ENCODE measurements at regions not wholly inside any gene's neighbourhood (a gene's known extent, or its start where the extent isn't known, plus 50 kb on each side); places are given as distances from the start of the nearest gene placed in this dataset.

DNA sequence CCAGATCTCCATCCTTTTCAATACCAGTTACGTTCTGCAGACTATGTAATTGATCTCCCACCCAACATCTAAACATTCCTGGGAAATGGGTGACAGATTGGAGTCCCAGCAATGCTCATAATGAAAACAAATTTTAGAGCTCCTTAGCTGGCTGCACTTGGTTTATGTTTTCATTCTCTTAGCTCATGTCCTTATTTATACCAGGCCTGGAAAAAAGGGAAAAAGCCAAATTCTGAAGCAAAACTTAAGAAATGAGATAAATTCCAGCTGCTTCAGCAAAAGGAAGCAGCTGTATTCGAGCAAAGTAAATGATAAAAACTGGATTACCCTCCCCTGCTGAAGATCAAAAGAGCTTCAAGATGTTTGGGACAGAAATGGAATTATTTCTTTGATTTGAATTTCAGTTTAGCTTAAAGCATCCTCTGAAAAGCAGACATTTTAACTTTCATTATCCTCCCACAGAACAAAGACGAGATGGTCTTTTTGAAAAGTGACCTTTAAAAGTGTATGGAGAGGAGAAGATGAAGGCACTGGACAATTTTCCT lies 196.5 kb upstream of the THUMPD2 start:
- DNase-seq (ENCODE audit: low spot score) (no peak), ATAC-seq (no peak)
- Mint-ChIP-seq H3K27ac (no peak overlapping the region), H3K9me3 (peaks cover 27% of the 10 kb centered on the region), H3K36me3 (no peaks in the 10 kb centered on the region), H3K27me3 (ENCODE audit: low read depth) (no peaks in the 10 kb centered on the region), H3K4me1 (no peaks in the 10 kb centered on the region), H3K4me3 (no peak overlapping the region)
- TF ChIP-seq, protein P1, sequence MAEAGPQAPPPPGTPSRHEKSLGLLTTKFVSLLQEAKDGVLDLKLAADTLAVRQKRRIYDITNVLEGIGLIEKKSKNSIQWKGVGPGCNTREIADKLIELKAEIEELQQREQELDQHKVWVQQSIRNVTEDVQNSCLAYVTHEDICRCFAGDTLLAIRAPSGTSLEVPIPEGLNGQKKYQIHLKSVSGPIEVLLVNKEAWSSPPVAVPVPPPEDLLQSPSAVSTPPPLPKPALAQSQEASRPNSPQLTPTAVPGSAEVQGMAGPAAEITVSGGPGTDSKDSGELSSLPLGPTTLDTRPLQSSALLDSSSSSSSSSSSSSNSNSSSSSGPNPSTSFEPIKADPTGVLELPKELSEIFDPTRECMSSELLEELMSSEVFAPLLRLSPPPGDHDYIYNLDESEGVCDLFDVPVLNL (CRISPR knock-in tag; IDR thresholded peaks at IDR 0.05; ENCODE audit: borderline replicate concordance, low read depth), result no peak
- TF ChIP-seq ZNF317 (CRISPR knock-in tag; IDR thresholded peaks at IDR 0.05; ENCODE audit: borderline replicate concordance, low read depth) (no peak), MYBL2 (CRISPR knock-in tag; IDR thresholded peaks at IDR 0.05) (no peak), GABPB1 (CRISPR knock-in tag; IDR thresholded peaks at IDR 0.05) (no peak), GTF2I (CRISPR knock-in tag; conservative IDR thresholded peaks at IDR 0.05) (no peak)
- TF ChIP-seq, protein P2, sequence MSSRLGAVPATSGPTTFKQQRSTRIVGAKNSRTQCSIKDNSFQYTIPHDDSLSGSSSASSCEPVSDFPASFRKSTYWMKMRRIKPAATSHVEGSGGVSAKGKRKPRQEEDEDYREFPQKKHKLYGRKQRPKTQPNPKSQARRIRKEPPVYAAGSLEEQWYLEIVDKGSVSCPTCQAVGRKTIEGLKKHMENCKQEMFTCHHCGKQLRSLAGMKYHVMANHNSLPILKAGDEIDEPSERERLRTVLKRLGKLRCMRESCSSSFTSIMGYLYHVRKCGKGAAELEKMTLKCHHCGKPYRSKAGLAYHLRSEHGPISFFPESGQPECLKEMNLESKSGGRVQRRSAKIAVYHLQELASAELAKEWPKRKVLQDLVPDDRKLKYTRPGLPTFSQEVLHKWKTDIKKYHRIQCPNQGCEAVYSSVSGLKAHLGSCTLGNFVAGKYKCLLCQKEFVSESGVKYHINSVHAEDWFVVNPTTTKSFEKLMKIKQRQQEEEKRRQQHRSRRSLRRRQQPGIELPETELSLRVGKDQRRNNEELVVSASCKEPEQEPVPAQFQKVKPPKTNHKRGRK (CRISPR knock-in tag; IDR thresholded peaks at IDR 0.05; ENCODE audit: borderline replicate concordance), result no peak
- TF ChIP-seq, protein P3, sequence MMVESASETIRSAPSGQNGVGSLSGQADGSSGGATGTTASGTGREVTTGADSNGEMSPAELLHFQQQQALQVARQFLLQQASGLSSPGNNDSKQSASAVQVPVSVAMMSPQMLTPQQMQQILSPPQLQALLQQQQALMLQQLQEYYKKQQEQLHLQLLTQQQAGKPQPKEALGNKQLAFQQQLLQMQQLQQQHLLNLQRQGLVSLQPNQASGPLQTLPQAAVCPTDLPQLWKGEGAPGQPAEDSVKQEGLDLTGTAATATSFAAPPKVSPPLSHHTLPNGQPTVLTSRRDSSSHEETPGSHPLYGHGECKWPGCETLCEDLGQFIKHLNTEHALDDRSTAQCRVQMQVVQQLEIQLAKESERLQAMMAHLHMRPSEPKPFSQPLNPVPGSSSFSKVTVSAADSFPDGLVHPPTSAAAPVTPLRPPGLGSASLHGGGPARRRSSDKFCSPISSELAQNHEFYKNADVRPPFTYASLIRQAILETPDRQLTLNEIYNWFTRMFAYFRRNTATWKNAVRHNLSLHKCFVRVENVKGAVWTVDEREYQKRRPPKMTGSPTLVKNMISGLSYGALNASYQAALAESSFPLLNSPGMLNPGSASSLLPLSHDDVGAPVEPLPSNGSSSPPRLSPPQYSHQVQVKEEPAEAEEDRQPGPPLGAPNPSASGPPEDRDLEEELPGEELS (CRISPR knock-in tag; IDR thresholded peaks at IDR 0.05), result no peak
- POLR2A ChIA-PET, result no interaction called here
- CTCF ChIA-PET, result no interaction called here

DNA sequence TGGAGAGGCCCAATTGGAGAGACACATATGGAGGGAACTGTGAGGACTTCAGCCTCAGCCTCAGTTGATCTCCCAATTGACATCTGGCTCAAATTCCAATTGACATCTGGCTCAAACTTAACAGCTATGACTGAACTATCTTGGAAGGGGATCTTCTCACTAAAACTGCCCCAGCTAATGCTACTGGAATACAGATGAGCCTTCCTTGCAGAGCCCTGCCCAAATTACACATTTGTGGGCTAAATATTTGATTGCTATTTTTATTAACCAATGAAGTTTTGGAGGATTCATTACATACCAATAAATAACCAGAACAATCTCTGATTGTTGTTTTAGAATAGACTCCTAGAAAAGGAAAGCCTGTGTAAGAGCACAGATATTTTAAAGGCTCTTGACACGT lies 189.0 kb upstream of the THUMPD2 start:
- Mint-ChIP-seq H3K4me3 (no peak overlapping the region), H3K4me1 (no peaks in the 10 kb centered on the region), H3K9me3 (peaks cover 30% of the 10 kb centered on the region), H3K27ac (no peak overlapping the region), H3K27me3 (ENCODE audit: low read depth) (no peaks in the 10 kb centered on the region), H3K36me3 (peaks cover 6% of the 10 kb centered on the region; the same call in 1 of the 2 replicates)
- CTCF ChIA-PET, result no interaction called here
- DNase-seq (ENCODE audit: low spot score), result no peak
- POLR2A ChIA-PET, result no interaction called here
- ATAC-seq, result no peak
- TF ChIP-seq IRF2 (CRISPR knock-in tag; IDR thresholded peaks at IDR 0.05; ENCODE audit: borderline replicate concordance, low read depth), result no peak
- no peak for TF ChIP-seq ZNF219 (CRISPR knock-in tag; IDR thresholded peaks at IDR 0.05; ENCODE audit: borderline replicate concordance)
- TF ChIP-seq ZNF138 (CRISPR knock-in tag; conservative IDR thresholded peaks at IDR 0.05), result no peak
- TF ChIP-seq, protein P4, sequence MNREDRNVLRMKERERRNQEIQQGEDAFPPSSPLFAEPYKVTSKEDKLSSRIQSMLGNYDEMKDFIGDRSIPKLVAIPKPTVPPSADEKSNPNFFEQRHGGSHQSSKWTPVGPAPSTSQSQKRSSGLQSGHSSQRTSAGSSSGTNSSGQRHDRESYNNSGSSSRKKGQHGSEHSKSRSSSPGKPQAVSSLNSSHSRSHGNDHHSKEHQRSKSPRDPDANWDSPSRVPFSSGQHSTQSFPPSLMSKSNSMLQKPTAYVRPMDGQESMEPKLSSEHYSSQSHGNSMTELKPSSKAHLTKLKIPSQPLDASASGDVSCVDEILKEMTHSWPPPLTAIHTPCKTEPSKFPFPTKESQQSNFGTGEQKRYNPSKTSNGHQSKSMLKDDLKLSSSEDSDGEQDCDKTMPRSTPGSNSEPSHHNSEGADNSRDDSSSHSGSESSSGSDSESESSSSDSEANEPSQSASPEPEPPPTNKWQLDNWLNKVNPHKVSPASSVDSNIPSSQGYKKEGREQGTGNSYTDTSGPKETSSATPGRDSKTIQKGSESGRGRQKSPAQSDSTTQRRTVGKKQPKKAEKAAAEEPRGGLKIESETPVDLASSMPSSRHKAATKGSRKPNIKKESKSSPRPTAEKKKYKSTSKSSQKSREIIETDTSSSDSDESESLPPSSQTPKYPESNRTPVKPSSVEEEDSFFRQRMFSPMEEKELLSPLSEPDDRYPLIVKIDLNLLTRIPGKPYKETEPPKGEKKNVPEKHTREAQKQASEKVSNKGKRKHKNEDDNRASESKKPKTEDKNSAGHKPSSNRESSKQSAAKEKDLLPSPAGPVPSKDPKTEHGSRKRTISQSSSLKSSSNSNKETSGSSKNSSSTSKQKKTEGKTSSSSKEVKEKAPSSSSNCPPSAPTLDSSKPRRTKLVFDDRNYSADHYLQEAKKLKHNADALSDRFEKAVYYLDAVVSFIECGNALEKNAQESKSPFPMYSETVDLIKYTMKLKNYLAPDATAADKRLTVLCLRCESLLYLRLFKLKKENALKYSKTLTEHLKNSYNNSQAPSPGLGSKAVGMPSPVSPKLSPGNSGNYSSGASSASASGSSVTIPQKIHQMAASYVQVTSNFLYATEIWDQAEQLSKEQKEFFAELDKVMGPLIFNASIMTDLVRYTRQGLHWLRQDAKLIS (CRISPR knock-in tag; IDR thresholded peaks at IDR 0.05; ENCODE audit: borderline replicate concordance), result no peak
- no peak for TF ChIP-seq GRHL2 (CRISPR knock-in tag; IDR thresholded peaks at IDR 0.05; ENCODE audit: insufficient replicate concordance, severe bottlenecking)
- no peak for TF ChIP-seq NR2C2 (CRISPR knock-in tag; IDR thresholded peaks at IDR 0.05)
- no peak for TF ChIP-seq OVOL2 (CRISPR knock-in tag; IDR thresholded peaks at IDR 0.05; ENCODE audit: borderline replicate concordance)
- TF ChIP-seq NFE2L1 (CRISPR knock-in tag; IDR thresholded peaks at IDR 0.05), result no peak
- TF ChIP-seq, protein P5, sequence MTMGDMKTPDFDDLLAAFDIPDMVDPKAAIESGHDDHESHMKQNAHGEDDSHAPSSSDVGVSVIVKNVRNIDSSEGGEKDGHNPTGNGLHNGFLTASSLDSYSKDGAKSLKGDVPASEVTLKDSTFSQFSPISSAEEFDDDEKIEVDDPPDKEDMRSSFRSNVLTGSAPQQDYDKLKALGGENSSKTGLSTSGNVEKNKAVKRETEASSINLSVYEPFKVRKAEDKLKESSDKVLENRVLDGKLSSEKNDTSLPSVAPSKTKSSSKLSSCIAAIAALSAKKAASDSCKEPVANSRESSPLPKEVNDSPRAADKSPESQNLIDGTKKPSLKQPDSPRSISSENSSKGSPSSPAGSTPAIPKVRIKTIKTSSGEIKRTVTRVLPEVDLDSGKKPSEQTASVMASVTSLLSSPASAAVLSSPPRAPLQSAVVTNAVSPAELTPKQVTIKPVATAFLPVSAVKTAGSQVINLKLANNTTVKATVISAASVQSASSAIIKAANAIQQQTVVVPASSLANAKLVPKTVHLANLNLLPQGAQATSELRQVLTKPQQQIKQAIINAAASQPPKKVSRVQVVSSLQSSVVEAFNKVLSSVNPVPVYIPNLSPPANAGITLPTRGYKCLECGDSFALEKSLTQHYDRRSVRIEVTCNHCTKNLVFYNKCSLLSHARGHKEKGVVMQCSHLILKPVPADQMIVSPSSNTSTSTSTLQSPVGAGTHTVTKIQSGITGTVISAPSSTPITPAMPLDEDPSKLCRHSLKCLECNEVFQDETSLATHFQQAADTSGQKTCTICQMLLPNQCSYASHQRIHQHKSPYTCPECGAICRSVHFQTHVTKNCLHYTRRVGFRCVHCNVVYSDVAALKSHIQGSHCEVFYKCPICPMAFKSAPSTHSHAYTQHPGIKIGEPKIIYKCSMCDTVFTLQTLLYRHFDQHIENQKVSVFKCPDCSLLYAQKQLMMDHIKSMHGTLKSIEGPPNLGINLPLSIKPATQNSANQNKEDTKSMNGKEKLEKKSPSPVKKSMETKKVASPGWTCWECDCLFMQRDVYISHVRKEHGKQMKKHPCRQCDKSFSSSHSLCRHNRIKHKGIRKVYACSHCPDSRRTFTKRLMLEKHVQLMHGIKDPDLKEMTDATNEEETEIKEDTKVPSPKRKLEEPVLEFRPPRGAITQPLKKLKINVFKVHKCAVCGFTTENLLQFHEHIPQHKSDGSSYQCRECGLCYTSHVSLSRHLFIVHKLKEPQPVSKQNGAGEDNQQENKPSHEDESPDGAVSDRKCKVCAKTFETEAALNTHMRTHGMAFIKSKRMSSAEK (CRISPR knock-in tag; IDR thresholded peaks at IDR 0.05; ENCODE audit: borderline replicate concordance), result no peak
- no peak for TF ChIP-seq ETV6 (CRISPR knock-in tag; IDR thresholded peaks at IDR 0.05)
- no peak for TF ChIP-seq FOXJ3 (CRISPR knock-in tag; IDR thresholded peaks at IDR 0.05; ENCODE audit: borderline replicate concordance)
- TF ChIP-seq, protein P2 (CRISPR knock-in tag; IDR thresholded peaks at IDR 0.05; ENCODE audit: borderline replicate concordance), result no peak
- no peak for TF ChIP-seq HMGA2 (CRISPR knock-in tag; IDR thresholded peaks at IDR 0.05)

Measured in WTC11 (cell line).